Fibroblast of villous mesenchyme (primary cell): ENCODE measurements at regions not wholly inside any gene's neighbourhood (a gene's known extent, or its start where the extent isn't known, plus 50 kb on each side); places are given as distances from the start of the nearest gene placed in this dataset.

ENCODE experiments used
- DNase-seq: peaks from one replicate; pipeline ENCODE4 v3.0.0-alpha.2; 2010; ENCODE audit warnings: low read depth
- H3K4me3 ChIP-seq: 2 replicates; pipeline ENCODE4 v1.5.1; 2011; ENCODE audit warnings: low read depth, mild to moderate bottlenecking, low read length
- TF ChIP-seq, protein P1 (sequence below): IDR thresholded peaks from 2 replicates; pipeline ENCODE4 v1.5.1; 2012; ENCODE audit warnings: low read depth, mild to moderate bottlenecking, low read length; ENCODE audit not compliant: insufficient read depth

DNA sequence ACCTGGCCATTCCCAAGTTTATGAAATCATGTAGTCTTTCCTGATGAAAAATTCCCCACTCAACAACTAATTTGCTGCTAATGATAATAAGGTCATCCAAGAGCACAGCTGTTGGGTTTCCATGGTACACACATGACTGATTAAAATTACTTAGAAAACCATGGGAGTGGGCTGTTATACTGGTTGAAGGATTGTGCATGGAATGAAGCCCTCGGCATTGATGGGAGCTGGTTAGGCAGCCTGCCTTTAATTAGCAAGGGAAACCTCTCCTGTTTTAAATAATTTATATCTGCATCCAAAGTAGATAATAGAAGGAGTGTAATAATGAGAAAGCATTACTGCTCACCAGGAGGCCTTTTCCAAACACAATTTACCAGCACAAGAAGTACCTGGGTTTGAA, 235.1 kb upstream of the CFAP20DC start:
- H3K4me3 ChIP-seq = no peak overlapping the region
- TF ChIP-seq, protein P1, sequence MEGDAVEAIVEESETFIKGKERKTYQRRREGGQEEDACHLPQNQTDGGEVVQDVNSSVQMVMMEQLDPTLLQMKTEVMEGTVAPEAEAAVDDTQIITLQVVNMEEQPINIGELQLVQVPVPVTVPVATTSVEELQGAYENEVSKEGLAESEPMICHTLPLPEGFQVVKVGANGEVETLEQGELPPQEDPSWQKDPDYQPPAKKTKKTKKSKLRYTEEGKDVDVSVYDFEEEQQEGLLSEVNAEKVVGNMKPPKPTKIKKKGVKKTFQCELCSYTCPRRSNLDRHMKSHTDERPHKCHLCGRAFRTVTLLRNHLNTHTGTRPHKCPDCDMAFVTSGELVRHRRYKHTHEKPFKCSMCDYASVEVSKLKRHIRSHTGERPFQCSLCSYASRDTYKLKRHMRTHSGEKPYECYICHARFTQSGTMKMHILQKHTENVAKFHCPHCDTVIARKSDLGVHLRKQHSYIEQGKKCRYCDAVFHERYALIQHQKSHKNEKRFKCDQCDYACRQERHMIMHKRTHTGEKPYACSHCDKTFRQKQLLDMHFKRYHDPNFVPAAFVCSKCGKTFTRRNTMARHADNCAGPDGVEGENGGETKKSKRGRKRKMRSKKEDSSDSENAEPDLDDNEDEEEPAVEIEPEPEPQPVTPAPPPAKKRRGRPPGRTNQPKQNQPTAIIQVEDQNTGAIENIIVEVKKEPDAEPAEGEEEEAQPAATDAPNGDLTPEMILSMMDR = no peak
- no peak for DNase-seq

DNA sequence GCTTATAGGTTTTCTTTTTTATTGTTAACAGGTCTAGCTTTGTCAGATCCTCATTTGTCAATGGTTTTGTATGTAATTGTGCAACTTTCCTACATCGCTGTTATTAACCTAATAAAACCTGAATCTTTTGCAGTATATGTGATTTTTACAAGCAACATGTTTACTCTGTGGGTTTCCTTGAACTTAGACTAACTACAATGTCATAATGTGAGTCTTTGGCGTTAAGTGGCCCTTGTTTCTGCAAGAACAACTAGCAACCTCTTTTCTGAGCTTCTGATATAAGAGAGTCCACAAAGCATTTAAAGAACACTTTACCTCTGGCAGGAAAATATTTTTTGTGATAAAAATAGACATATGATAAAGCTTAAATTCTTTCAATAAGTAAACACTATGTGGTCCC, 230.3 kb upstream of the CFAP20DC start:
- DNase-seq = no peak
- TF ChIP-seq, protein P1 = no peak
- H3K4me3 ChIP-seq = no peak overlapping the region

DNA sequence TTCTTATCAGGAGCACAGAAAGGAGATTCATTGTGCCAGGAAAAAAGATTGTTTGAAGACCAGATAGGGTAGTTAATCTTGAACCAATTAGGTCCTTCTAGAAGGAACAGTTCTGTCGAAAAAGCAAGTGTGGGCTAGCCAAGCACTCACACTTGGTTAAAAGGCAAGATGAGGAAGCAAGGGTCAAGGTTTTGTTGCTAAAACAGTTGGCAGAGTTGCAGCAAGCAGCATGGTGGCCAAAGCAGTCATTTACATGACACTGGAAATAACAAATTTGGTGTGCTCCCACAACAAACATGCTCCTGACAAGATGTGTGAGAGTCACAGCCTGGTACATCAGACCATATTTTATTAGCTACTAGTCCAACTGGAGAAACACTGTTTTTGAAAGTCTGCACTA, 228.0 kb upstream of the CFAP20DC start:
- H3K4me3 ChIP-seq = no peak overlapping the region
- TF ChIP-seq, protein P1 = no peak
- DNase-seq = no peak

DNA sequence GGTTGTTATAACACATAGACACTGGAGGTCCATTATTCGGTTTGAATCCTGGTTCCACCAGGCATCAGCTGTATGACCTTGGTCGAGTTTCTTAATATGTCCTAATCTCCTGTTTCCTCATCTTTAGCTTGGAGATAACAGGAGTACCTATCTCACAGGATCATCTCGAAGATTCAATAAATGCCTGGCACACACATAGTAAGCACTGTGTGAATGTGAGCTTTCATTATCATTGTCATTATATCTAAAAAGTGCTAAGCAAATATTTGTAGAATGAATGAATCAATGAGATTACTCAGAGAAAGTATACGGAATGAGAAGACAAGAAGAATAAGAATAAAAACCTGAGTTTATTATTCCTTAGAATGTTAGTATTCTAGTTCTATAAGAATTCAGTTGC, 227.4 kb upstream of the CFAP20DC start:
- TF ChIP-seq, protein P1 = no peak
- no peak for DNase-seq
- no peak overlapping the region for H3K4me3 ChIP-seq

DNA sequence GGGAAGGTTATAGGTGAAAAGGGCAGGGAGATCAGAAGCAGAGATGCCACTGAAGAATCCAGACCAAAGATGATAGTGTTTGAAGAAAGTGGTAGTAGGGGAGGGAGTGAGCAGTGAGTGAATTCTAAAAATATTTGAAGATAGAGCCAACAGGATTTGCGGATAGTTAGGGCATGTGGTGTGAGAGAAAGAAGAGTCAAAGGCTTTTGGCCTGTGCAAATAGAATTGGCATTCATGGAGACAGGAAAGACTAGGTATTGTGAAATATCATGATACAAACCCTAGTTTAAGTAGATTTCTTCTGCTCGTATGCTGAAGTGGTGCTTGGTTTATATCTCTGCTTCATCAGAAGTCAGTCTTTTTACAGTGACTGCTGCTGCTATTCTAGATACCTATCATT, 224.2 kb upstream of the CFAP20DC start:
- H3K4me3 ChIP-seq = no peak overlapping the region
- DNase-seq = no peak
- TF ChIP-seq, protein P1 = no peak

DNA sequence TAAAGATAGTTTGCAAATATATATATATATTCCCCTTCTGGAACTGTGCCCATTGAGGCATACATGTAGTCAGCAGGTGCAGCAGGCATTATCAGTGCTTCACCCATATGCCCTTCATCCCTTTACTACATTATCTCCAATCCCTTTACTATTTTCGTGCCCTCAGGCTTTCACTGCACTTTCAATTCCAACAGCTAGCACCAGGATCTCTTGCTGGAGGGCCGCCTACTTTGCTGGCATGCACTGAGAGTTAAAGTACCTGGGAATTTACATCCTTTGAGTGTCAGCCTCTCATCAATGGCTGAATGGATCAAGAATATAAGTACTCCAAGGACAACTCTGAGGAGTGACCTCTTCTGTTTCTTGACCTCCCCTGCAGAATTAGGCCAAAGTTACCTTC, 222.1 kb upstream of the CFAP20DC start:
- H3K4me3 ChIP-seq = no peak overlapping the region
- DNase-seq = no peak
- TF ChIP-seq, protein P1 = no peak

DNA sequence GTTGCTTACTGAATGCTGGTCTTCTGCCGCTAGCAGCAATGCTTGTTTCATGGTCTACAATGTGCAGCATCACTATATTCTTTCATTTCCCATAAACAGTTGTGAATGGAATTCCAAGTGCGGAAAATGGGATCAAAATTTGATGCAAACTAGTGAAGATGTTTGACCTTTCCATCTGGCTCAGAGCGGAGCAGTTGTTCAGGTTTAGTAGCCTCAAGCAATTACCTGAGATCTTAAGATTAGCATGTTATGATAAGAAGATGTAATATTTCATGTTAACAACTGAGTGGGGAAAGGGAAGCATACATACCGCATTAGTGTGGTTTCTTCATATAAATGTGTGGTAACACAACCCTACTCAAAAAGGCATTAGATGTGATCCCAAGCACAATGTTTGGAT, 221.1 kb upstream of the CFAP20DC start:
- no peak for DNase-seq
- no peak overlapping the region for H3K4me3 ChIP-seq
- TF ChIP-seq, protein P1 = no peak
